SK-N-SH (cell line): ENCODE measurements at regions not wholly inside any gene's neighbourhood (a gene's known extent, or its start where the extent isn't known, plus 50 kb on each side); places are given as distances from the start of the nearest gene placed in this dataset.

ENCODE experiments used
- CHD2 ChIP-seq: fragments of 150-350 bp; IDR thresholded peaks from 2 replicates; pipeline ENCODE4 v1.6.1; 2018; ENCODE audit warnings: low read length; ENCODE audit not compliant: partially characterized antibody
- CTCF ChIP-seq: fragments of 200-600 bp; sonication (generic); IDR thresholded peaks from 2 replicates; pipeline ENCODE4 v1.6.1; 2017; ENCODE audit warnings: antibody characterized with exemption, mild to moderate bottlenecking, moderate library complexity
- EP300 ChIP-seq, 2 experiments: IDR thresholded peaks; 2 replicates each; pipeline versions ENCODE4 v1.4.0 to v1.6.1; 2012; ENCODE audit warnings: borderline replicate concordance in 1 of 2, low read depth in 1 of 2, low read length in 1 of 2
- JUND ChIP-seq: IDR thresholded peaks from 2 replicates; pipeline ENCODE4 v1.4.0; 2012
- MAX ChIP-seq: IDR thresholded peaks from 2 replicates; pipeline ENCODE4 v1.4.0; 2012; ENCODE audit warnings: low read depth
- MXI1 ChIP-seq: IDR thresholded peaks from 2 replicates; pipeline ENCODE4 v1.6.1; 2012; ENCODE audit warnings: mild to moderate bottlenecking, low read depth, low read length, improper control_type of control experiment
- POLR2AphosphoS5 ChIP-seq: IDR thresholded peaks from 2 replicates; pipeline ENCODE4 v1.6.1; 2012; ENCODE audit warnings: low read depth, low read length
- SIN3A ChIP-seq: IDR thresholded peaks from 2 replicates; pipeline ENCODE4 v1.6.1; 2012; ENCODE audit warnings: low read depth, mild to moderate bottlenecking, low read length, moderate library complexity, borderline replicate concordance
- USF2 ChIP-seq: fragments of 150-350 bp; IDR thresholded peaks from 2 replicates; pipeline ENCODE4 v1.6.1; 2017; ENCODE audit warnings: antibody characterized with exemption, low read length, low read depth, borderline replicate concordance
- YY1 ChIP-seq: IDR thresholded peaks from 2 replicates; pipeline ENCODE4 v1.4.0; 2012; ENCODE audit warnings: low read depth, mild to moderate bottlenecking

GRCh38 chr9:2337131-2337530, 284.5 kb upstream of the VLDLR start:
- TF ChIP-seq CTCF (no peak), SIN3A (no peak), POLR2AphosphoS5 (no peak), YY1 (no peak), CHD2 (no peak), USF2 (no peak), JUND (no peak), EP300 (IDR thresholded peaks at IDR 0.05; ENCODE audit: borderline replicate concordance in 1 of 2, low read depth in 1 of 2, low read length in 1 of 2) (no peak), MAX (no peak), MXI1 (no peak)
